ENCODE measurements at regions not wholly inside any gene's neighbourhood (a gene's known extent, or its start where the extent isn't known, plus 50 kb on each side); places are given as distances from the start of the nearest gene placed in this dataset.
"Not testable (repeated sequence)": the region's sequence is repeated elsewhere in the genome, so short reads cannot be mapped to it uniquely, and the experiment has no call there.

- H3F3A ChIP-seq (ENCODE audit: insufficient read depth, low read length); H3K79me2 ChIP-seq (ENCODE audit: low read length); H3K4me1 ChIP-seq (ENCODE audit: low read length): not testable (repeated sequence)
These were observed 121.7 kb upstream of the AKAP13 start for GRCh38 chr15:85258559-85259209.

GRCh38 chr15:85260526-85260925, 119.9 kb upstream of the AKAP13 start:
- not testable (repeated sequence) for H3K9ac ChIP-seq (ENCODE audit: low read length); DNase-seq; H4K20me1 ChIP-seq (ENCODE audit: insufficient read depth, low read length); H3K27me3 ChIP-seq (replicated peaks; ENCODE audit: insufficient read depth, low read length); H3K79me2 ChIP-seq (ENCODE audit: low read length); H3K9me3 ChIP-seq (replicated peaks; ENCODE audit: insufficient read depth, low read length); H3K4me3 ChIP-seq (ENCODE audit: low read length); H3K4me1 ChIP-seq (ENCODE audit: low read length); H2AFZ ChIP-seq (ENCODE audit: low read length); H3K4me2 ChIP-seq (ENCODE audit: low read depth, low read length); H3F3A ChIP-seq (ENCODE audit: insufficient read depth, low read length); H3K36me3 ChIP-seq (replicated peaks; ENCODE audit: insufficient read depth, low read length); H3K27ac ChIP-seq (ENCODE audit: low read length); H3K9me2 ChIP-seq (replicated peaks; ENCODE audit: insufficient read depth, low read length)

More at GRCh38 chr15:85258559-85259209, 121.7 kb upstream of the AKAP13 start:
- not testable (repeated sequence) for H3K36me3 ChIP-seq (replicated peaks; ENCODE audit: insufficient read depth, low read length); H2AFZ ChIP-seq (ENCODE audit: low read length); DNase-seq; H3K9me2 ChIP-seq (replicated peaks; ENCODE audit: insufficient read depth, low read length); H3K27ac ChIP-seq (ENCODE audit: low read length); H3K4me3 ChIP-seq (ENCODE audit: low read length); H3K4me2 ChIP-seq (ENCODE audit: low read depth, low read length); H3K9me3 ChIP-seq (replicated peaks; ENCODE audit: insufficient read depth, low read length); H4K20me1 ChIP-seq (ENCODE audit: insufficient read depth, low read length); H3K27me3 ChIP-seq (replicated peaks; ENCODE audit: insufficient read depth, low read length); H3K9ac ChIP-seq (ENCODE audit: low read length)

- not testable (repeated sequence) for H3K9me3 ChIP-seq (replicated peaks; ENCODE audit: insufficient read depth, low read length); H3F3A ChIP-seq (ENCODE audit: insufficient read depth, low read length); H3K4me2 ChIP-seq (ENCODE audit: low read depth, low read length); H3K9ac ChIP-seq (ENCODE audit: low read length); H3K4me1 ChIP-seq (ENCODE audit: low read length); H4K20me1 ChIP-seq (ENCODE audit: insufficient read depth, low read length); H3K4me3 ChIP-seq (ENCODE audit: low read length); H3K9me2 ChIP-seq (replicated peaks; ENCODE audit: insufficient read depth, low read length); H3K27me3 ChIP-seq (replicated peaks; ENCODE audit: insufficient read depth, low read length); H3K79me2 ChIP-seq (ENCODE audit: low read length); DNase-seq; H3K36me3 ChIP-seq (replicated peaks; ENCODE audit: insufficient read depth, low read length); H3K27ac ChIP-seq (ENCODE audit: low read length); H2AFZ ChIP-seq (ENCODE audit: low read length)
These were observed 117.8 kb upstream of the AKAP13 start for GRCh38 chr15:85262461-85263055.

GRCh38 chr15:85263842-85264440, 116.5 kb upstream of the AKAP13 start:
- H3K4me1 ChIP-seq (ENCODE audit: low read length); H3K9me2 ChIP-seq (replicated peaks; ENCODE audit: insufficient read depth, low read length); H3K79me2 ChIP-seq (ENCODE audit: low read length); H3K4me2 ChIP-seq (ENCODE audit: low read depth, low read length); H3K9ac ChIP-seq (ENCODE audit: low read length); H3K36me3 ChIP-seq (replicated peaks; ENCODE audit: insufficient read depth, low read length); H3F3A ChIP-seq (ENCODE audit: insufficient read depth, low read length); DNase-seq; H2AFZ ChIP-seq (ENCODE audit: low read length); H3K27me3 ChIP-seq (replicated peaks; ENCODE audit: insufficient read depth, low read length); H3K9me3 ChIP-seq (replicated peaks; ENCODE audit: insufficient read depth, low read length); H4K20me1 ChIP-seq (ENCODE audit: insufficient read depth, low read length); H3K4me3 ChIP-seq (ENCODE audit: low read length); H3K27ac ChIP-seq (ENCODE audit: low read length): not testable (repeated sequence)

- not testable (repeated sequence) for H3K27me3 ChIP-seq (replicated peaks; ENCODE audit: insufficient read depth, low read length); DNase-seq; H3K79me2 ChIP-seq (ENCODE audit: low read length); H3K9ac ChIP-seq (ENCODE audit: low read length); H3F3A ChIP-seq (ENCODE audit: insufficient read depth, low read length); H3K36me3 ChIP-seq (replicated peaks; ENCODE audit: insufficient read depth, low read length); H3K9me3 ChIP-seq (replicated peaks; ENCODE audit: insufficient read depth, low read length); H3K9me2 ChIP-seq (replicated peaks; ENCODE audit: insufficient read depth, low read length); H2AFZ ChIP-seq (ENCODE audit: low read length); H3K4me1 ChIP-seq (ENCODE audit: low read length); H3K4me3 ChIP-seq (ENCODE audit: low read length); H4K20me1 ChIP-seq (ENCODE audit: insufficient read depth, low read length); H3K27ac ChIP-seq (ENCODE audit: low read length); H3K4me2 ChIP-seq (ENCODE audit: low read depth, low read length)
These were observed 115.7 kb upstream of the AKAP13 start for GRCh38 chr15:85264614-85265190.

GRCh38 chr15:85267158-85267857, 113.1 kb upstream of the AKAP13 start:
- H3K4me2 ChIP-seq (ENCODE audit: low read depth, low read length); H3K36me3 ChIP-seq (replicated peaks; ENCODE audit: insufficient read depth, low read length); H4K20me1 ChIP-seq (ENCODE audit: insufficient read depth, low read length); H3K27me3 ChIP-seq (replicated peaks; ENCODE audit: insufficient read depth, low read length); H2AFZ ChIP-seq (ENCODE audit: low read length); H3F3A ChIP-seq (ENCODE audit: insufficient read depth, low read length); H3K9me2 ChIP-seq (replicated peaks; ENCODE audit: insufficient read depth, low read length); H3K79me2 ChIP-seq (ENCODE audit: low read length); H3K9ac ChIP-seq (ENCODE audit: low read length); DNase-seq; H3K27ac ChIP-seq (ENCODE audit: low read length); H3K4me3 ChIP-seq (ENCODE audit: low read length); H3K9me3 ChIP-seq (replicated peaks; ENCODE audit: insufficient read depth, low read length); H3K4me1 ChIP-seq (ENCODE audit: low read length): not testable (repeated sequence)
